H1 (cell line): ENCODE measurements at regions not wholly inside any gene's neighbourhood (a gene's known extent, or its start where the extent isn't known, plus 50 kb on each side); places are given as distances from the start of the nearest gene placed in this dataset.

Experiments used
- EGR1 ChIP-seq: IDR thresholded peaks from 2 replicates; pipeline ENCODE4 v1.6.1; 2011; ENCODE audit warnings: low read depth, low read length, borderline replicate concordance
- MAX ChIP-seq: IDR thresholded peaks from 2 replicates; pipeline ENCODE4 v1.6.1; 2012; ENCODE audit warnings: inconsistent platforms
- POU5F1 ChIP-seq: IDR thresholded peaks from 2 replicates; pipeline ENCODE4 v1.6.1; 2011; ENCODE audit warnings: low read depth, mild to moderate bottlenecking, low read length, moderate library complexity
- RFX5 ChIP-seq: IDR thresholded peaks from 2 replicates; pipeline ENCODE4 v1.6.1; 2011; ENCODE audit warnings: low read depth, low read length, improper control_type of control experiment, borderline replicate concordance
- SIX5 ChIP-seq: IDR thresholded peaks from 2 replicates; pipeline ENCODE4 v1.6.1; 2011; ENCODE audit warnings: mild to moderate bottlenecking, low read depth, low read length
- SP2 ChIP-seq: IDR thresholded peaks from 2 replicates; pipeline ENCODE4 v1.6.1; 2012; ENCODE audit warnings: mild to moderate bottlenecking, low read length, inconsistent platforms
- TCF12 ChIP-seq: IDR thresholded peaks from 2 replicates; pipeline ENCODE4 v1.6.1; 2011; ENCODE audit warnings: low read depth, mild to moderate bottlenecking, low read length

- no peak for TF ChIP-seq MAX
- no peak for TF ChIP-seq TCF12
- TF ChIP-seq RFX5, result no peak
- TF ChIP-seq EGR1, result no peak
- TF ChIP-seq SP2, result no peak
- TF ChIP-seq SIX5, result no peak
- TF ChIP-seq POU5F1, result no peak
These were observed 157.7 kb downstream of the GJA1 start (continued) for GRCh38 chr6:121593011-121593641.
